Heart left ventricle (tissue), 16 donors: ENCODE measurements at regions not wholly inside any gene's neighbourhood (a gene's known extent, or its start where the extent isn't known, plus 50 kb on each side); places are given as distances from the start of the nearest gene placed in this dataset.

ENCODE experiments used
- ATAC-seq, 4 donors: fragments of 200-7000 bp; cut with Tn5 transposase; one replicate each; pipeline ENCODE4 v1.9.1; 2020 to 2022; ENCODE audit warnings: moderate library complexity in 4 of 4, mild to moderate bottlenecking in 3 of 4, moderate number of reproducible peaks in 1 of 4
- DNase-seq, 5 donors: peaks; one replicate each; pipeline ENCODE4 v3.0.0-alpha.2; 2020
- H3K27ac ChIP-seq, 12 donors: fragments of 200-600 bp; sonication (generic) in 4 of 12; one replicate each; pipeline versions ENCODE4 v1.5.0 to v1.8.0; 2016 to 2022; ENCODE audit warnings: mild to moderate bottlenecking in 2 of 12
- H3K27me3 ChIP-seq, 9 donors: fragments of 200-600 bp; sonication (generic) in 2 of 9; one replicate each; pipeline versions ENCODE4 v1.5.1 to v1.8.0; 2016 to 2022; ENCODE audit warnings: mild to moderate bottlenecking in 3 of 9
- H3K36me3 ChIP-seq, 9 donors: fragments of 200-600 bp; sonication (generic) in 2 of 9; one replicate each; pipeline versions ENCODE4 v1.5.0 to v1.8.0; 2018 to 2022; ENCODE audit warnings: mild to moderate bottlenecking in 2 of 9
- H3K4me1 ChIP-seq, 12 donors: fragments of 200-600 bp; sonication (generic) in 4 of 12; one replicate each; pipeline versions ENCODE4 v1.5.0 to v1.8.0; 2016 to 2022; ENCODE audit warnings: mild to moderate bottlenecking in 3 of 12
- H3K4me3 ChIP-seq, 12 donors: fragments of 200-600 bp; sonication (generic) in 4 of 12; one replicate each; pipeline versions ENCODE4 v1.5.0 to v1.8.0; 2017 to 2022; ENCODE audit warnings: mild to moderate bottlenecking in 9 of 12, moderate library complexity in 4 of 12
- H3K9me3 ChIP-seq, 12 donors: fragments of 200-600 bp; sonication (generic) in 4 of 12; one replicate each; pipeline versions ENCODE4 v1.5.0 to v1.8.0; 2016 to 2022; ENCODE audit warnings: mild to moderate bottlenecking in 1 of 12
- CTCF ChIP-seq, 12 donors: fragments of 200-600 bp; sonication (generic) in 4 of 12; IDR thresholded peaks; one replicate each; pipeline versions ENCODE4 v1.5.0 to v1.8.0; 2018 to 2022; ENCODE audit warnings: antibody characterized with exemption in 12 of 12, mild to moderate bottlenecking in 5 of 12
- POLR2A ChIP-seq, 2 donors: fragments of 450-650 bp; IDR thresholded peaks; one replicate each; pipeline ENCODE4 v1.6.1; 2017; ENCODE audit warnings: antibody characterized with exemption in 2 of 2, mild to moderate bottlenecking in 2 of 2, moderate library complexity in 2 of 2
- WGBS, 4 donors: extraction: QIAGEN DNeasy Blood & Tissue Kit in 2 of 4; methylation state at CpG; one replicate each; pipeline versions ENCODE4 v1.1.5 to v1.1.7; 2013 to 2018; 5-methylcytosine and 5-hydroxymethylcytosine counted together
- intact Hi-C, 10 donors: fragments of 100-400 bp; cut with DNase I; formaldehyde crosslinking; loops; one replicate each; pipeline versions ENCODE4 v1.11.1 to v1.14.2; 2022
- donor health status: ischemic (EF 13 %, LVEDD 7.1; RV severe dilation, severe dysfunction).
- donor health status: healthy with polysubstance abuse.
- donor health status: DM: no; HTN: yes; CAD: no.
- donor health status: DM: no; HTN: no; CAD: no.
- donor health status: ischemic (EF 25% LVEDD 6.9; RV normal size, moderate dysfunction).
- donor health status: ischemic (EF 25% LVEDD 5.7; RV mildly dilated, moderate dysfunction).
- donor health status: healthy.
- donor health status: DM: yes; HTN: yes; CAD: no.
- donor health status: ischemic (EF 35%, LVEDD 5.7; RV mildly dilated, moderate dysfunction).
- donor health status: nonischemic (EF 11% LVEDD 7.7; RV severe dilation, severe dysfunction).
- donor health status: DM: yes; HTN: yes; CAD: no.
- donor health status: PGD.
- donor health status: ischemic (EF 29% LVEDD 5.4; RV normal size, mild dysfunction).
- donor health status: nonischemic (EF 23%, LVEDD 6.1; RV moderate dilation, normal function).

- no peak overlapping the region for H3K4me3 ChIP-seq
- no peaks in the 10 kb centered on the region for H3K36me3 ChIP-seq
- WGBS, 4 donors = 47 to 54% (median 51%) methylated on average over 5 of the region's 5 CpGs
- no peaks in the 10 kb centered on the region for H3K27me3 ChIP-seq
- H3K9me3 ChIP-seq = no peaks in the 10 kb centered on the region
- ATAC-seq (no peak), DNase-seq (no peak)
- TF ChIP-seq POLR2A (IDR thresholded peaks at IDR 0.05) (no peak), CTCF (IDR thresholded peaks at IDR 0.05) (no peak)
- H3K27ac ChIP-seq = no peak overlapping the region
- intact Hi-C loops = no loop called here
- peaks cover 0 to 8% (median 0%) of the 10 kb centered on the region in 12 donors for H3K4me1 ChIP-seq
Observed at GRCh38 chr12:9367828-9368227, 159.6 kb upstream of the PZP start.

GRCh38 chr12:9367201-9367600, 159.0 kb upstream of the PZP start:
- H3K9me3 ChIP-seq = no peaks in the 10 kb centered on the region
- intact Hi-C loops = no loop called here
- TF ChIP-seq POLR2A (IDR thresholded peaks at IDR 0.05) = no peak
- no peak for TF ChIP-seq CTCF (IDR thresholded peaks at IDR 0.05)
- ATAC-seq (peak in 2 of 4 donors; percentile 42 to 50), DNase-seq (no peak)
- H3K27me3 ChIP-seq = no peaks in the 10 kb centered on the region
- H3K4me1 ChIP-seq = peaks cover 0 to 8% (median 0%) of the 10 kb centered on the region in 12 donors
- H3K36me3 ChIP-seq = no peaks in the 10 kb centered on the region
- no peak overlapping the region for H3K27ac ChIP-seq
- no peak overlapping the region for H3K4me3 ChIP-seq
- WGBS, 4 donors = 19 to 30% (median 26%) methylated on average over 4 of the region's 4 CpGs

GRCh38 chr12:9365296-9365695, 157.1 kb upstream of the PZP start:
- H3K27ac ChIP-seq = no peak overlapping the region
- H3K27me3 ChIP-seq = no peaks in the 10 kb centered on the region
- WGBS, 4 donors = 64 to 85% (median 77%) methylated on average over 2 of the region's 2 CpGs
- no peak overlapping the region for H3K4me3 ChIP-seq
- H3K4me1 ChIP-seq = peaks cover 0 to 8% (median 0%) of the 10 kb centered on the region in 12 donors
- TF ChIP-seq POLR2A (IDR thresholded peaks at IDR 0.05) = no peak
- no peak for TF ChIP-seq CTCF (IDR thresholded peaks at IDR 0.05)
- no peaks in the 10 kb centered on the region for H3K9me3 ChIP-seq
- H3K36me3 ChIP-seq = no peaks in the 10 kb centered on the region
- ATAC-seq (no peak), DNase-seq (no peak)
- intact Hi-C loops = no loop called here

DNA sequence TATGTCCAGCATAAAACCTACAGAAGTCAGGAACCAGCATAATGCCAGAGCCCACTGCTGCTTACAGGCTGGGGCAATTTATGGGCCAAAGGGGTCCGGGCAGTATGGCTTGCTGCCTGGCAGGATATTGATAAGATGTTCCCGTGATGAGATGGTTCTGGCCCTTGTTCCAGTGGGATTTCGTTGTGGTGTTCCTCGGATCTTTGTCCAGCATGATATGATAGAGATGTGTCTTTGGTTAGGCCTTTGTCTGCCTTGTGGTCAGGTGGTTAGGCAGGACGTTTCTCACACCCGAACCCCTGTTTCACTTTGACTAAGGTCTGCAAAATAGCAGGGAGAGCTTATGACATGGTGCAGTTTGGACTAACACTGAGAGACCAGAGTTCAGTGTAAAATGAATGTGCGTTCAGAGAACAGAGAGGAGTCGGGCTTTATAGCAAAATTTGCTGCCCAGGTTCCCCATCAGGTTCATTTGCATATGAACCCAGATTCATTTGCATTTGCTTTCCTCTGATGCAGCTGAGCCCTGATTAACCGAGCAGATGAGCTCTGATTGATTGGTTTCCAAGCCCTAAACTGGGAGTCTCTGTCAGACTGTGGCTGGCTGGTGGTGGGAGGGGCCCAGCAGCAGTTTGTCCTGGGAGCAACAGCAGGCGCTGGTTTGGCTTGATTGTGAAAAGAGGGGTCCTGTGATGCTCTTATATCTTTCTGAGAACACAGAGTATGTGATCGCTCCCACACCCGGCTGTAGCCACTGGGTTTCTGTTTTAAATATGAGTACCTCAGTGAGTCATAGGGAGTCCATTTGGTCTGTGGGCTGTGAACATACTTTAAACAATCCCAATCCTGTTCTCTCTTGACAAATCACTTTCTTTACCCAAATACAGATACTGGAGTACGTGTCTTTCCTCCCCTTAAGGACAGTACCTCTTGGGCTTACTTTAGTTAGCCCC, 156.3 kb upstream of the PZP start:
- intact Hi-C loops = no loop called here
- H3K9me3 ChIP-seq = no peaks in the 10 kb centered on the region
- DNase-seq (no peak), ATAC-seq (no peak)
- H3K27me3 ChIP-seq = no peaks in the 10 kb centered on the region
- TF ChIP-seq CTCF (IDR thresholded peaks at IDR 0.05) (no peak), POLR2A (IDR thresholded peaks at IDR 0.05) (no peak)
- H3K4me3 ChIP-seq = no peak overlapping the region
- peaks cover 0 to 8% (median 0%) of the 10 kb centered on the region in 12 donors for H3K4me1 ChIP-seq
- H3K36me3 ChIP-seq = no peaks in the 10 kb centered on the region
- H3K27ac ChIP-seq = no peak overlapping the region
- WGBS, 4 donors = 37 to 52% (median 47%) methylated on average over 13 of the region's 13 CpGs
